OCI-LY7 (cell line): ENCODE measurements at regions not wholly inside any gene's neighbourhood (a gene's known extent, or its start where the extent isn't known, plus 50 kb on each side); places are given as distances from the start of the nearest gene placed in this dataset.

ENCODE experiments used
- BruUV-seq: library from RNA; stranded (reverse); fragments of 400-500 nt; replicated peaks from 2 replicates; lab custom pipeline; 2021; lab: Mats Ljungman, UMichigan
- CTCF ChIA-PET: fragments of 300-600 bp; sonication (Branson Sonifier 250); formaldehyde crosslinking; loops from one replicate; lab custom pipeline; 2022; ENCODE audit warnings: antibody characterized with exemption; ENCODE audit not compliant: unreplicated experiment; lab: Charles Lee
- POLR2A ChIA-PET: fragments of 300-600 bp; sonication (Branson Sonifier 250); formaldehyde crosslinking; loops from one replicate; lab custom pipeline; 2022; ENCODE audit warnings: antibody characterized with exemption; lab: Charles Lee
- DNase-seq: peaks from one replicate; pipeline ENCODE4 v3.0.0-alpha.2; 2015; ENCODE audit warnings: low spot score
- H2AFZ ChIP-seq: fragments of 200-600 bp; sonication (generic), shearing (Covaris generic); 2 replicates; pipeline ENCODE4 v1.6.1; 2014; ENCODE audit warnings: mild to moderate bottlenecking, antibody characterized with exemption, low read length, moderate library complexity
- H3K27ac ChIP-seq: fragments of 200-600 bp; sonication (generic); 2 replicates; pipeline ENCODE4 v1.5.1; 2014; ENCODE audit warnings: mixed run types, low read depth, mild to moderate bottlenecking, moderate library complexity, low read length, inconsistent platforms; ENCODE audit not compliant: poor library complexity, severe bottlenecking
- H3K36me3 ChIP-seq: fragments of 200-600 bp; sonication (generic); 2 replicates; pipeline ENCODE4 v1.6.1; 2014; ENCODE audit warnings: mild to moderate bottlenecking, antibody characterized with exemption, low read length, moderate library complexity, mixed read lengths; ENCODE audit not compliant: insufficient read depth
- H3K4me1 ChIP-seq: fragments of 200-600 bp; sonication (generic); 2 replicates; pipeline ENCODE4 v1.5.1; 2014; ENCODE audit warnings: mild to moderate bottlenecking, low read length; ENCODE audit not compliant: insufficient read depth, poor library complexity, severe bottlenecking
- H3K4me2 ChIP-seq: fragments of 200-600 bp; sonication (generic); 2 replicates; pipeline ENCODE4 v1.6.1; 2014; ENCODE audit warnings: mild to moderate bottlenecking, low read length
- H3K4me3 ChIP-seq: fragments of 200-600 bp; sonication (generic); 2 replicates; pipeline ENCODE4 v1.5.1; 2014; ENCODE audit warnings: mild to moderate bottlenecking, low read depth, low read length; ENCODE audit not compliant: poor library complexity, severe bottlenecking
- H3K79me2 ChIP-seq: fragments of 200-600 bp; sonication (generic); 2 replicates; pipeline ENCODE4 v1.6.1; 2016; ENCODE audit warnings: low read depth, mild to moderate bottlenecking, low read length, moderate library complexity, mixed read lengths; ENCODE audit not compliant: insufficient read depth
- H3K9me2 ChIP-seq: fragments of 200-600 bp; sonication (generic); 2 replicates; pipeline ENCODE4 v1.6.1; 2016; ENCODE audit warnings: mild to moderate bottlenecking, low read length, mixed read lengths; ENCODE audit not compliant: insufficient read depth
- H3K9me3 ChIP-seq: fragments of 200-600 bp; sonication (generic); 2 replicates; pipeline ENCODE4 v1.6.1; 2014; ENCODE audit warnings: mild to moderate bottlenecking, mixed run types, low read length, mixed read lengths
- H4K20me1 ChIP-seq: fragments of 200-600 bp; sonication (generic); 2 replicates; pipeline ENCODE4 v1.6.1; 2014; ENCODE audit warnings: mild to moderate bottlenecking, antibody characterized with exemption, low read length, moderate library complexity, mixed read lengths; ENCODE audit not compliant: insufficient read depth
- EZH2phosphoT487 ChIP-seq: fragments of 200-600 bp; sonication (generic); IDR thresholded peaks from 2 replicates; pipeline ENCODE4 v1.6.1; 2018; ENCODE audit warnings: low read depth, borderline replicate concordance, mild to moderate bottlenecking, mixed run types, antibody characterized with exemption, low read length, moderate library complexity, mixed read lengths
- intact Hi-C: fragments of 100-400 bp; cut with micrococcal nuclease; formaldehyde crosslinking; loops from one replicate; pipeline ENCODE4 v1.10.0; 2022; ENCODE audit not compliant: unreplicated experiment
- TF ChIP-seq, protein P1 (sequence below): fragments of 200-600 bp; sonication (generic); conservative IDR thresholded peaks from 2 replicates; pipeline ENCODE4 v1.5.1; 2014; ENCODE audit warnings: mild to moderate bottlenecking, antibody characterized with exemption, low read length, moderate library complexity, mixed read lengths

DNA sequence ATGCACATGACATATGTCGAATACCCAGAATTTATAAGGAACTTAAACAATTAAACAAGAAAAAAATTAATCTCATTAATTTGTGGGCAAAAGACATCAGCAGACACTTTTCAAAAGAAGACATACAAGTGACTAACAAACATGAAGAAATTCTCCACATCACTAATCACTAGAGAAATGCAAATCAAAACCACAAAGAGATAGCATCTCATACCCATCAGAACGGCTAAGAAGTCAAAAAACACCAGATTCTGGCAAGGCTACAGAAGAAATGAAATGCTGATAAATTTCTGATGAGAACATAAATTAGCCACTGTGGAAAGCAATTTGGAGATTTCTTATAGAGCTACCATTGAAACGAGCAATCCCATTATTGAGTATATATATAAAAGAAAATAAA lies 210.6 kb upstream of the LUZP2 start:
- Histone ChIP-seq H4K20me1 (no peaks in the 10 kb centered on the region), H3K9me2 (no peaks in the 10 kb centered on the region), H2AFZ (no peak overlapping the region), H3K4me1 (no peaks in the 10 kb centered on the region), H3K4me3 (no peak overlapping the region), H3K4me2 (no peak overlapping the region), H3K79me2 (no peaks in the 10 kb centered on the region), H3K27ac (no peak overlapping the region), H3K36me3 (no peaks in the 10 kb centered on the region), H3K9me3 (no peaks in the 10 kb centered on the region; the same call in 1 of the 2 replicates)
- no TSS peak for BruUV-seq
- CTCF ChIA-PET: no interaction called here
- no peak for DNase-seq
- POLR2A ChIA-PET: no interaction called here
- intact Hi-C loops: no loop called here
- no peak for TF ChIP-seq EZH2phosphoT487
- TF ChIP-seq, protein P1, sequence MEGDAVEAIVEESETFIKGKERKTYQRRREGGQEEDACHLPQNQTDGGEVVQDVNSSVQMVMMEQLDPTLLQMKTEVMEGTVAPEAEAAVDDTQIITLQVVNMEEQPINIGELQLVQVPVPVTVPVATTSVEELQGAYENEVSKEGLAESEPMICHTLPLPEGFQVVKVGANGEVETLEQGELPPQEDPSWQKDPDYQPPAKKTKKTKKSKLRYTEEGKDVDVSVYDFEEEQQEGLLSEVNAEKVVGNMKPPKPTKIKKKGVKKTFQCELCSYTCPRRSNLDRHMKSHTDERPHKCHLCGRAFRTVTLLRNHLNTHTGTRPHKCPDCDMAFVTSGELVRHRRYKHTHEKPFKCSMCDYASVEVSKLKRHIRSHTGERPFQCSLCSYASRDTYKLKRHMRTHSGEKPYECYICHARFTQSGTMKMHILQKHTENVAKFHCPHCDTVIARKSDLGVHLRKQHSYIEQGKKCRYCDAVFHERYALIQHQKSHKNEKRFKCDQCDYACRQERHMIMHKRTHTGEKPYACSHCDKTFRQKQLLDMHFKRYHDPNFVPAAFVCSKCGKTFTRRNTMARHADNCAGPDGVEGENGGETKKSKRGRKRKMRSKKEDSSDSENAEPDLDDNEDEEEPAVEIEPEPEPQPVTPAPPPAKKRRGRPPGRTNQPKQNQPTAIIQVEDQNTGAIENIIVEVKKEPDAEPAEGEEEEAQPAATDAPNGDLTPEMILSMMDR: no peak

DNA sequence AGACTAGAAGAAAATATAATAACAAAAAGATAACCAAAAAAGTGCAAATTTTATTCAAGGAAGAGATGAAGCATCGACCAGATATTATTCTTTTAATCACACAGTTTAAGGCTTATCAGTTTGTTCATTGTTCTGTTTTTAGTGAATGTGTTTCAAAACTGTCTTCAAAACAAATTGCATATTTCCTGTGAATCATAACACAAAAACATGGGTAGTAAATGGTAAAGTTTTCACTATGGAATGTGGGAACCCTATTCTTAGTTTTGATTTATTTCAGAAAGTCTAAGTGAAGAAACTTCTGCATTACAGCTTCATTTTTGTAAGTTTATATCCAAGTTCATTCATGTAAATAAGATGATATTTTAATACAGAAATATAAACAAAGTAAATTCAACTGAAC lies 207.6 kb upstream of the LUZP2 start:
- TF ChIP-seq, protein P1: no peak
- no peak for TF ChIP-seq EZH2phosphoT487
- Histone ChIP-seq H3K36me3 (no peaks in the 10 kb centered on the region), H3K4me2 (no peak overlapping the region), H3K4me3 (no peak overlapping the region), H3K79me2 (no peaks in the 10 kb centered on the region), H3K27ac (no peak overlapping the region), H3K9me2 (no peaks in the 10 kb centered on the region), H4K20me1 (no peaks in the 10 kb centered on the region), H3K9me3 (no peaks in the 10 kb centered on the region; the same call in 1 of the 2 replicates), H3K4me1 (no peaks in the 10 kb centered on the region), H2AFZ (no peak overlapping the region)
- BruUV-seq: no TSS peak
- POLR2A ChIA-PET: interaction anchor here (0.5 kb wide), 1 partner anchor 729 kb away, joined by 3 read pairs; no protein-coding TSS in a partner anchor
- no peak for DNase-seq
- CTCF ChIA-PET: no interaction called here
- intact Hi-C loops: no loop called here

DNA sequence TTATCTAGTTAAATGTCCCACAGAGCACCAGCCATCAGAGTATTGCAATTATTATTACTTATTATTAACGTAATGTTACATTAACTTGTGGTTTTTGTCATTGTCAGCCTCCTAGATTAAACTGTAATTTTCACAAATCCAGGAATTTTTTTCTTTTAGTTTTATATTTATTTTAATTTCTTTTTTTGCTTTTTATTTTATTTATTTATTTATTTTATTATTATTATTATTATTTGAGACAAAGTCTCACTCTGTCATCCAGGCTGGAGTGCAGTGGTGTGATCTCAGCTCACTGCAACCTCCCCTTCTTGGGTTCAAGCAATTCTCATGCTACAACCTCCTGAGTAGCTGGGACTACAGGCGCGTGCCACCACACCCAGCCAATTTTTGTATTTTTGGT lies 202.9 kb upstream of the LUZP2 start:
- no peaks in the 10 kb centered on the region; the same call in 1 of the 2 replicates for H3K9me3 ChIP-seq
- no TSS peak for BruUV-seq
- no peak overlapping the region for H3K4me3 ChIP-seq
- no peaks in the 10 kb centered on the region for H3K36me3 ChIP-seq
- no peaks in the 10 kb centered on the region for H3K9me2 ChIP-seq
- no peaks in the 10 kb centered on the region for H3K79me2 ChIP-seq
- no peak for DNase-seq
- H2AFZ ChIP-seq: no peak overlapping the region
- CTCF ChIA-PET: no interaction called here
- TF ChIP-seq, protein P1: no peak
- no peak for TF ChIP-seq EZH2phosphoT487
- no peaks in the 10 kb centered on the region for H4K20me1 ChIP-seq
- H3K4me1 ChIP-seq: no peaks in the 10 kb centered on the region
- intact Hi-C loops: no loop called here
- H3K27ac ChIP-seq: no peak overlapping the region
- H3K4me2 ChIP-seq: no peak overlapping the region
- POLR2A ChIA-PET: no interaction called here
